Middle frontal gyrus (tissue), 1 donor: ENCODE measurements at regions not wholly inside any gene's neighbourhood (a gene's known extent, or its start where the extent isn't known, plus 50 kb on each side); places are given as distances from the start of the nearest gene placed in this dataset.

ENCODE experiments used
- DNase-seq: peaks from one replicate; pipeline ENCODE4 v3.0.0-alpha.2; 2015; ENCODE audit warnings: low spot score; ENCODE audit errors: extremely low spot score

GRCh38 chr7:42453931-42454361 lies 216.9 kb upstream of the GLI3 start:
- no peak for DNase-seq

- no peak for DNase-seq
Measured at GRCh38 chr7:42452356-42452755, 215.3 kb upstream of the GLI3 start.

- DNase-seq = no peak
Measured at GRCh38 chr7:42449431-42449830, 212.4 kb upstream of the GLI3 start.

- DNase-seq = no peak
Measured at GRCh38 chr7:42448901-42449300, 211.9 kb upstream of the GLI3 start.

GRCh38 chr7:42445691-42446090 lies 208.7 kb upstream of the GLI3 start:
- no peak for DNase-seq

- DNase-seq = no peak
Measured at GRCh38 chr7:42440951-42441350, 203.9 kb upstream of the GLI3 start.

- no peak for DNase-seq
Measured at GRCh38 chr7:42432644-42433043, 195.6 kb upstream of the GLI3 start.

GRCh38 chr7:42431873-42432272 lies 194.9 kb upstream of the GLI3 start:
- DNase-seq = no peak

GRCh38 chr7:42429339-42429738 lies 192.3 kb upstream of the GLI3 start:
- DNase-seq = no peak

- DNase-seq = no peak
Measured at GRCh38 chr7:42426163-42426562, 189.2 kb upstream of the GLI3 start.

GRCh38 chr7:42414941-42415505 lies 178.0 kb upstream of the GLI3 start:
- DNase-seq = no peak

GRCh38 chr7:42414028-42414427 lies 177.0 kb upstream of the GLI3 start:
- DNase-seq = no peak

- no peak for DNase-seq
Measured at GRCh38 chr7:42409296-42409695, 172.3 kb upstream of the GLI3 start.

- no peak for DNase-seq
Measured at GRCh38 chr7:42407833-42408232, 170.8 kb upstream of the GLI3 start.

- no peak for DNase-seq
Measured at GRCh38 chr7:42407021-42407710, 170.2 kb upstream of the GLI3 start.

- DNase-seq = no peak
Measured at GRCh38 chr7:42406358-42406757, 169.3 kb upstream of the GLI3 start.

GRCh38 chr7:42405782-42406181 lies 168.8 kb upstream of the GLI3 start:
- no peak for DNase-seq

- no peak for DNase-seq
Measured at GRCh38 chr7:42403831-42404230, 166.8 kb upstream of the GLI3 start.

GRCh38 chr7:42400961-42401360 lies 164.0 kb upstream of the GLI3 start:
- DNase-seq = no peak

- DNase-seq = no peak
Measured at GRCh38 chr7:42400211-42400772, 163.3 kb upstream of the GLI3 start.

- DNase-seq = no peak
Measured at GRCh38 chr7:42395607-42396006, 158.6 kb upstream of the GLI3 start.

- DNase-seq = no peak
Measured at GRCh38 chr7:42392826-42393225, 155.8 kb upstream of the GLI3 start.

GRCh38 chr7:42389697-42390096 lies 152.7 kb upstream of the GLI3 start:
- DNase-seq = no peak
